T-helper 1 cell treated with Interleukin-12 subunit alpha and Interleukin-12 subunit beta and Interleukin-4 antibody, amounts not matched to agents 30 μg/mL and 1 μg/mL, for 36 hours (primary cell): ENCODE measurements at regions not wholly inside any gene's neighbourhood (a gene's known extent, or its start where the extent isn't known, plus 50 kb on each side); places are given as distances from the start of the nearest gene placed in this dataset.

Source experiments
- H3K27ac Mint-ChIP-seq: one replicate; pipeline ENCODE4 v1.8.0; 2021; ENCODE audit warnings: mild to moderate bottlenecking, mixed read lengths
- H3K27me3 Mint-ChIP-seq: one replicate; pipeline ENCODE4 v1.8.0; 2021; ENCODE audit warnings: low read depth, mixed read lengths
- H3K36me3 Mint-ChIP-seq: one replicate; pipeline ENCODE4 v1.8.0; 2021; ENCODE audit warnings: low read depth, mixed read lengths
- H3K4me1 Mint-ChIP-seq: one replicate; pipeline ENCODE4 v1.8.0; 2021; ENCODE audit warnings: low read depth, mixed read lengths
- H3K4me3 Mint-ChIP-seq: one replicate; pipeline ENCODE4 v1.8.0; 2021; ENCODE audit warnings: mild to moderate bottlenecking, moderate library complexity, mixed read lengths
- H3K9me3 Mint-ChIP-seq: one replicate; pipeline ENCODE4 v1.8.0; 2021; ENCODE audit warnings: mixed read lengths

DNA sequence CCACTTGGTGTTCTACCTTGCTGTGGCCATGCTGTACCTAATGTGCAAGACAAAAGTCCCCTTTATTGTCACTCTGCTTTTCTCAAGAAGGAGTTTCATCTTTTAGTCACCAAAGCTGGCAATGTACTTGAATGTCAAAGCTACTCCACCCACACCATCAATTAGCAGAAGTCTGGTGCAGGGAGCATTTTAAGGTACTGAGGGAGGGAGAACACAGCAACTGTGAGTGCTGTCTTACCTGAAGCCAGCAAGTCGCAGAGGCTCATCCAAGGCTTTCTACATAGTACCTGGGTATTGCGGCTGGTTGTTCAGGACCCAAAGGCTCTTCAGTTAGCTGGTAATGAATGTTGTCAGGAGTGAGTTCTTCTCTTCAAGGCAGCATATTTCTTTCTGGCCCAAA, 820.4 kb downstream of the OTOL1 start:
- H3K4me1 Mint-ChIP-seq: no peaks in the 10 kb centered on the region
- peaks cover 13% of the 10 kb centered on the region for H3K9me3 Mint-ChIP-seq
- H3K27me3 Mint-ChIP-seq: no peaks in the 10 kb centered on the region

GRCh38 chr3:162328649-162329048, 832.0 kb downstream of the OTOL1 start:
- Mint-ChIP-seq H3K9me3 (peaks cover 17% of the 10 kb centered on the region), H3K4me1 (no peaks in the 10 kb centered on the region), H3K27ac (no peak overlapping the region), H3K36me3 (no peaks in the 10 kb centered on the region), H3K4me3 (no peak overlapping the region), H3K27me3 (no peaks in the 10 kb centered on the region)

More for the DNA sequence above, 820.4 kb downstream of the OTOL1 start:
- Mint-ChIP-seq H3K36me3 (no peaks in the 10 kb centered on the region), H3K4me3 (no peak overlapping the region), H3K27ac (no peak overlapping the region)

DNA sequence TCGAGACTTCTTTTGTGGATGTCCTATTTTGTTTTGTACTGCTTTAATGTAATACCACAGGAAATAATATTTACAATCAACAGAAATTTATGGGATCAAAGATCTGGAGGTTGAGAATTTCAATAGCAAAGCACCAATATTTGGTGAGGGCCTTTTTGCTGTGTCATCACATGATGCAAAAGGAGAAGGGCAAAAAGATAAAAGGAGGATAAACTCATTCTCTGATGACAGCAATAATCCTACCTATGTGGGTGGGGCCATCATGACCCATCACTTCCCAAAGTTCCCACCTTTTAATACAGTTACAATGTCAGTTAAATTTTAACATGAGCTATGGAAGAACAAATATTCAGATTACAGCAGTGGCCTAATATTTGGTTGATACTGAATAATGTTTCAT, 832.9 kb downstream of the OTOL1 start:
- H3K4me3 Mint-ChIP-seq: no peak overlapping the region
- H3K27ac Mint-ChIP-seq: no peak overlapping the region
- H3K36me3 Mint-ChIP-seq: no peaks in the 10 kb centered on the region

GRCh38 chr3:162332344-162332743, 835.7 kb downstream of the OTOL1 start:
- H3K27me3 Mint-ChIP-seq: no peaks in the 10 kb centered on the region
- no peak overlapping the region for H3K27ac Mint-ChIP-seq
- H3K4me1 Mint-ChIP-seq: no peaks in the 10 kb centered on the region
- no peaks in the 10 kb centered on the region for H3K36me3 Mint-ChIP-seq
- peaks cover 8% of the 10 kb centered on the region for H3K9me3 Mint-ChIP-seq
- no peak overlapping the region for H3K4me3 Mint-ChIP-seq

More for the DNA sequence above, 832.9 kb downstream of the OTOL1 start:
- no peaks in the 10 kb centered on the region for H3K4me1 Mint-ChIP-seq
- H3K27me3 Mint-ChIP-seq: no peaks in the 10 kb centered on the region
- peaks cover 9% of the 10 kb centered on the region for H3K9me3 Mint-ChIP-seq

- Mint-ChIP-seq H3K27ac (no peak overlapping the region), H3K4me1 (no peaks in the 10 kb centered on the region), H3K36me3 (no peaks in the 10 kb centered on the region), H3K27me3 (no peaks in the 10 kb centered on the region), H3K9me3 (peaks cover 8% of the 10 kb centered on the region), H3K4me3 (no peak overlapping the region)
Observed at GRCh38 chr3:162334537-162334936, 837.9 kb downstream of the OTOL1 start.

DNA sequence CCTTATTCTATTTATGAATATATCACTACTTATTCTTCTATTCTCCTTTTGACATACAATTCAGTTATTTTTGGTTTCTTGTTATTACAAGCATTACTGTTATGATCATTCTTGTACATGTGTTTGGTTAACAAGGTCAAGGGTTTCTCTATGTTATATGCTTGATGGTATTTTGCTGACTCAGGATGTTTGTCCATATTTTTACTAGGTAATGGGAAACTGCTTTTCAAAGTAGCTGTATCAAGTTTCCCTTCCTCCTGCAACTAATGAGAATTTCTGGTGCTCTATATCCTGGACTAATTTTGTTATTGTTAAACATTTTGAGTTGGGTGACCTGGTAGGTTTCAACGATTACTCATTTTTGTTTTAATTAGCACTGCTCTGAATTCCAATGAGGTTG, 841.0 kb downstream of the OTOL1 start:
- H3K9me3 Mint-ChIP-seq: peaks cover 4% of the 10 kb centered on the region
- no peaks in the 10 kb centered on the region for H3K36me3 Mint-ChIP-seq
- H3K27me3 Mint-ChIP-seq: no peaks in the 10 kb centered on the region
- no peaks in the 10 kb centered on the region for H3K4me1 Mint-ChIP-seq
- H3K27ac Mint-ChIP-seq: no peak overlapping the region
- H3K4me3 Mint-ChIP-seq: no peak overlapping the region

- Mint-ChIP-seq H3K9me3 (no peaks in the 10 kb centered on the region), H3K27me3 (no peaks in the 10 kb centered on the region), H3K36me3 (no peaks in the 10 kb centered on the region)
Observed at GRCh38 chr3:162338514-162338913, 841.9 kb downstream of the OTOL1 start.

DNA sequence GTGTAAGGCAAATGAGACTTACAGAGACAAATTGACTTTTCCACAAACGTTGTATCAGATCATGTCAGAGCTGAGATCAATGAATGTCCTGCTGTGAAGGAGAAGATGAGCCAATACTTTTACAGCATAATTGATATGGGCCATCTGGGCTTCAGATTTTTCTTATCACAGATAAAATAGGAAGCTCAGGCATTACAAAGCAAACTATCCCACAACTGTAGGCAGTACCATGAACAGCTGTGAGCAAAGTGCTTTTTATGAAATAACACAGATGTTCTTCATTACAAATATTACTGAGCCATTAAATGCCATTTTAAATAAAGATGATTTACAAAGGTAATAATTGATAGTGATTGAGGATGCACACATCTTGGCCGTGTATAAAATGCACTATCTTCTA, 852.3 kb downstream of the OTOL1 start:
- Mint-ChIP-seq H3K36me3 (no peaks in the 10 kb centered on the region), H3K4me1 (no peaks in the 10 kb centered on the region), H3K4me3 (no peak overlapping the region), H3K27me3 (no peaks in the 10 kb centered on the region), H3K9me3 (peaks cover 4% of the 10 kb centered on the region), H3K27ac (no peak overlapping the region)

More at GRCh38 chr3:162338514-162338913, 841.9 kb downstream of the OTOL1 start:
- Mint-ChIP-seq H3K4me1 (no peaks in the 10 kb centered on the region), H3K4me3 (no peak overlapping the region), H3K27ac (no peak overlapping the region)

DNA sequence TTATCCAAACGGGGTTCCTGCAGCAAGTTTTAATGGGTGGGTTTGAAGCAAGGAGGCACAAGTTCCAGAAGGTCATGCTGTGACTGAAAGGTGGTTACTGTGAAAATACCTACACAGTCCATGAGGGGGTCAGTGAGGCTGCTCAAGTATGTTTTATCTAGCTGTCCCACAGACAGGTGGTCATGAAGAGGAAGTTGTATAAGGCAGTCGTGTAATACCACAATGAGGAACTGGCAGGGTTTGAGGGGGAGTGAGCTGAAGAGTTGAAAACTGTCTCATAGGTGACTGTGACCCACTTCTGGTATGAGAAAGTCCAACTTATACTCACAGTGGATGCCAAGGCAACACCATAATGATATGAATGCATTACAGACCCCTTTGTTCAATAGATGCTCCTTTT, 856.8 kb downstream of the OTOL1 start:
- no peak overlapping the region for H3K27ac Mint-ChIP-seq

GRCh38 chr3:162354356-162354755, 857.7 kb downstream of the OTOL1 start:
- Mint-ChIP-seq H3K9me3 (peaks cover 3% of the 10 kb centered on the region), H3K4me3 (no peak overlapping the region), H3K27me3 (no peaks in the 10 kb centered on the region), H3K36me3 (no peaks in the 10 kb centered on the region), H3K4me1 (no peaks in the 10 kb centered on the region), H3K27ac (no peak overlapping the region)

More for the DNA sequence above, 856.8 kb downstream of the OTOL1 start:
- Mint-ChIP-seq H3K36me3 (no peaks in the 10 kb centered on the region), H3K4me1 (no peaks in the 10 kb centered on the region), H3K4me3 (no peak overlapping the region), H3K27me3 (no peaks in the 10 kb centered on the region), H3K9me3 (no peaks in the 10 kb centered on the region)

GRCh38 chr3:162365066-162365719, 868.6 kb downstream of the OTOL1 start:
- no peaks in the 10 kb centered on the region for H3K4me1 Mint-ChIP-seq
- H3K4me3 Mint-ChIP-seq: no peak overlapping the region
- no peaks in the 10 kb centered on the region for H3K27me3 Mint-ChIP-seq
- no peak overlapping the region for H3K27ac Mint-ChIP-seq
- no peaks in the 10 kb centered on the region for H3K36me3 Mint-ChIP-seq
- H3K9me3 Mint-ChIP-seq: no peaks in the 10 kb centered on the region

DNA sequence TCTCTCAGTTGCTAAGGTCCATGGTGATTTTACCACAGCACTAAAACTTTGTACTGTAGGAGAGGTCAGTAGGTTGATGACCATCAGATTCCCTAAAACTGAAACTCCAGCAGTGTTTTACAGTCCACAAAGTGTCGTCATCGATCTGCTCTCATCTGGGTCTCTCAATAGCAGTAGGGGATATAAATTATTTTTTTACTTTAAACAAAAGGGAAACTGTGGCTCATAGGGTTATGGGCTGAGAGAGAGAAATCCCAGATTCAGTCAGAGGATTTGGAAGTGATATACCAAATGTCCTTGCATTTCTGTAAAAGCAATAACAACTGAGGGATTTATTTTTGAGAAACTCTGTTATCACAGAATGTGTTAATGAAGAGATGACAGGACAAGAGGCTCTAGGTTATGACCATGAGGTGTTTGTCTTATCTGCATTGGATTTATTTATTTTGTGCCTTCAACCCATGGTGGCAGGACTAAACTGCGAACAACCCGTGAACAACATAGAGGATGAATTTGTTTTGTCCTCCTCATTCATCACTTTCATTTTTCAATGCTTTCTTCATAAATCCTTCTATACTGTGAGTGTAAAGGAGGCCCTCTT, 869.7 kb downstream of the OTOL1 start:
- Mint-ChIP-seq H3K9me3 (no peaks in the 10 kb centered on the region), H3K27ac (no peak overlapping the region), H3K4me1 (no peaks in the 10 kb centered on the region), H3K36me3 (no peaks in the 10 kb centered on the region), H3K27me3 (no peaks in the 10 kb centered on the region), H3K4me3 (no peak overlapping the region)

- Mint-ChIP-seq H3K9me3 (peaks cover under 1% of the 10 kb centered on the region), H3K27me3 (no peaks in the 10 kb centered on the region), H3K4me3 (no peak overlapping the region), H3K36me3 (no peaks in the 10 kb centered on the region), H3K4me1 (no peaks in the 10 kb centered on the region), H3K27ac (no peak overlapping the region)
Observed at GRCh38 chr3:162367429-162368260, 871.0 kb downstream of the OTOL1 start.

GRCh38 chr3:162368417-162368816, 871.8 kb downstream of the OTOL1 start:
- no peak overlapping the region for H3K4me3 Mint-ChIP-seq
- no peak overlapping the region for H3K27ac Mint-ChIP-seq
- H3K4me1 Mint-ChIP-seq: no peaks in the 10 kb centered on the region
- H3K9me3 Mint-ChIP-seq: peaks cover 5% of the 10 kb centered on the region
- no peaks in the 10 kb centered on the region for H3K36me3 Mint-ChIP-seq
- H3K27me3 Mint-ChIP-seq: no peaks in the 10 kb centered on the region

GRCh38 chr3:162369306-162369705, 872.7 kb downstream of the OTOL1 start:
- Mint-ChIP-seq H3K36me3 (no peaks in the 10 kb centered on the region), H3K4me1 (no peaks in the 10 kb centered on the region), H3K9me3 (peaks cover 5% of the 10 kb centered on the region), H3K27me3 (no peaks in the 10 kb centered on the region), H3K4me3 (no peak overlapping the region), H3K27ac (no peak overlapping the region)
